Stromal cell of bone marrow (primary cell): ENCODE measurements at regions not wholly inside any gene's neighbourhood (a gene's known extent, or its start where the extent isn't known, plus 50 kb on each side); places are given as distances from the start of the nearest gene placed in this dataset.

ENCODE experiments used
- DNase-seq: peaks from one replicate; pipeline ENCODE4 v3.0.0-alpha.2; 2012; ENCODE audit warnings: low read depth

GRCh38 chr18:25724121-25724520 lies 366.3 kb downstream of the SS18 start:
- DNase-seq = no peak

GRCh38 chr18:25713103-25713502 lies 361.1 kb upstream of the ZNF521 start:
- no peak for DNase-seq

GRCh38 chr18:25710981-25711380 lies 359.0 kb upstream of the ZNF521 start:
- no peak for DNase-seq

- DNase-seq = no peak
Measured at GRCh38 chr18:25705650-25706049, 353.7 kb upstream of the ZNF521 start.

- no peak for DNase-seq
Measured at GRCh38 chr18:25704494-25704893, 352.5 kb upstream of the ZNF521 start.

GRCh38 chr18:25704071-25704470 lies 352.1 kb upstream of the ZNF521 start:
- no peak for DNase-seq

GRCh38 chr18:25701821-25702220 lies 349.9 kb upstream of the ZNF521 start:
- no peak for DNase-seq

GRCh38 chr18:25686960-25687500 lies 335.1 kb upstream of the ZNF521 start:
- no peak for DNase-seq

- DNase-seq = no peak
Measured at GRCh38 chr18:25685088-25685487, 333.1 kb upstream of the ZNF521 start.

GRCh38 chr18:25679491-25679890 lies 327.5 kb upstream of the ZNF521 start:
- no peak for DNase-seq

GRCh38 chr18:25678221-25678620 lies 326.3 kb upstream of the ZNF521 start:
- DNase-seq = no peak

- DNase-seq = no peak
Measured at GRCh38 chr18:25675123-25675850, 323.3 kb upstream of the ZNF521 start.

- DNase-seq = no peak
Measured at GRCh38 chr18:25674183-25674582, 322.2 kb upstream of the ZNF521 start.

- no peak for DNase-seq
Measured at GRCh38 chr18:25672490-25672889, 320.5 kb upstream of the ZNF521 start.

- peak; percentile 9 for DNase-seq
Measured at GRCh38 chr18:25669741-25670140, 317.8 kb upstream of the ZNF521 start.

GRCh38 chr18:25662272-25662671 lies 310.3 kb upstream of the ZNF521 start:
- no peak for DNase-seq

- no peak for DNase-seq
Measured at GRCh38 chr18:25661831-25662230, 309.9 kb upstream of the ZNF521 start.

- DNase-seq = no peak
Measured at GRCh38 chr18:25659541-25659940, 307.6 kb upstream of the ZNF521 start.

- no peak for DNase-seq
Measured at GRCh38 chr18:25658476-25658875, 306.5 kb upstream of the ZNF521 start.

- no peak for DNase-seq
Measured at GRCh38 chr18:25651553-25651952, 299.6 kb upstream of the ZNF521 start.

- DNase-seq = peak; percentile 86
Measured at GRCh38 chr18:25650201-25650941, 298.4 kb upstream of the ZNF521 start.

GRCh38 chr18:25648716-25649260 lies 296.8 kb upstream of the ZNF521 start:
- DNase-seq = no peak

- DNase-seq = no peak
Measured at GRCh38 chr18:25647404-25647803, 295.4 kb upstream of the ZNF521 start.
